ENCODE measurements at regions not wholly inside any gene's neighbourhood (a gene's known extent, or its start where the extent isn't known, plus 50 kb on each side); places are given as distances from the start of the nearest gene placed in this dataset.

- TF ChIP-seq POLR2AphosphoS5 (IDR thresholded peaks at IDR 0.05) = no peak
- TF ChIP-seq POLR2A (IDR thresholded peaks at IDR 0.05) = no peak
- no peak for TF ChIP-seq CTCF (IDR thresholded peaks at IDR 0.05)
- TF ChIP-seq EP300 (IDR thresholded peaks at IDR 0.05) = no peak
Measured at GRCh38 chr1:82260666-82261065, 459.9 kb downstream of the ADGRL2 start.

All from stomach (tissue), 4 donors.